H1 (cell line): ENCODE measurements at regions not wholly inside any gene's neighbourhood (a gene's known extent, or its start where the extent isn't known, plus 50 kb on each side); places are given as distances from the start of the nearest gene placed in this dataset.

Experiments
- CHD7 ChIP-seq: fragments of 300-600 bp; sonication (generic); IDR thresholded peaks from 2 replicates; pipeline ENCODE4 v1.7.1; 2012; ENCODE audit warnings: low read length, moderate library complexity, mild to moderate bottlenecking, inconsistent platforms; ENCODE audit not compliant: insufficient replicate concordance

GRCh38 chr5:158430798-158431167 lies 571.8 kb upstream of the CLINT1 start (continued):
- TF ChIP-seq CHD7, result no peak
- TF ChIP-seq, all 59 proteins: peak for 0
